OCI-LY3 (cell line): ENCODE measurements at regions not wholly inside any gene's neighbourhood (a gene's known extent, or its start where the extent isn't known, plus 50 kb on each side); places are given as distances from the start of the nearest gene placed in this dataset.

Source experiments
- EZH2phosphoT487 ChIP-seq: fragments of 200-600 bp; shearing (Covaris generic); IDR thresholded peaks from 2 replicates; pipeline ENCODE4 v1.6.1; 2018; ENCODE audit warnings: antibody characterized with exemption, mixed run types, low read depth
- TF ChIP-seq, protein P1 (sequence below): fragments of 200-600, 300-600 bp; sonication (generic); IDR thresholded peaks from 2 replicates; pipeline ENCODE4 v1.5.1; 2014; ENCODE audit warnings: antibody characterized with exemption, low read length, low read depth

DNA sequence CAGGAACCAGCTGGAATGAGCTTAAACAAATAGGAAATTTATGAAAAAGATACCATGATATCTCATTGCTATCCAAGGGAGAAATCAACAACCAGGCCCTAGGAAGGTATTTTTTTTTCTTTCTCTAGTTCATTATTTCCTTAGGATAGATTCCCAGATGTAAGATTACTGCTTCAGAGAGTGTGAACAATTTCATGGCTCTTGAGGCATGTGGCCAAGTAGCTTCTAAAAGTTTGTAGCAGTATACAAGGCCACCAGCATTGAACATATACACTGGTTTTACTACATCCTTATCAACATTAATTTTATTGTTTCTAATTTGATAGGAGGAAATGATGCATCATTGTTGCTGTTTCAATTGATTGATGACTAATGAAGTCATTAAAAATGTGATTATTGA is 201.2 kb downstream of the SREK1 start:
- TF ChIP-seq, protein P1, sequence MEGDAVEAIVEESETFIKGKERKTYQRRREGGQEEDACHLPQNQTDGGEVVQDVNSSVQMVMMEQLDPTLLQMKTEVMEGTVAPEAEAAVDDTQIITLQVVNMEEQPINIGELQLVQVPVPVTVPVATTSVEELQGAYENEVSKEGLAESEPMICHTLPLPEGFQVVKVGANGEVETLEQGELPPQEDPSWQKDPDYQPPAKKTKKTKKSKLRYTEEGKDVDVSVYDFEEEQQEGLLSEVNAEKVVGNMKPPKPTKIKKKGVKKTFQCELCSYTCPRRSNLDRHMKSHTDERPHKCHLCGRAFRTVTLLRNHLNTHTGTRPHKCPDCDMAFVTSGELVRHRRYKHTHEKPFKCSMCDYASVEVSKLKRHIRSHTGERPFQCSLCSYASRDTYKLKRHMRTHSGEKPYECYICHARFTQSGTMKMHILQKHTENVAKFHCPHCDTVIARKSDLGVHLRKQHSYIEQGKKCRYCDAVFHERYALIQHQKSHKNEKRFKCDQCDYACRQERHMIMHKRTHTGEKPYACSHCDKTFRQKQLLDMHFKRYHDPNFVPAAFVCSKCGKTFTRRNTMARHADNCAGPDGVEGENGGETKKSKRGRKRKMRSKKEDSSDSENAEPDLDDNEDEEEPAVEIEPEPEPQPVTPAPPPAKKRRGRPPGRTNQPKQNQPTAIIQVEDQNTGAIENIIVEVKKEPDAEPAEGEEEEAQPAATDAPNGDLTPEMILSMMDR = no peak
- TF ChIP-seq EZH2phosphoT487 = no peak
